HG03139 (cell line): ENCODE measurements at regions not wholly inside any gene's neighbourhood (a gene's known extent, or its start where the extent isn't known, plus 50 kb on each side); places are given as distances from the start of the nearest gene placed in this dataset.
"Not testable (repeated sequence)": the region's sequence is repeated elsewhere in the genome, so short reads cannot be mapped to it uniquely, and the experiment has no call there.

Experiments used
- ATAC-seq: cut with Tn5 transposase; IDR thresholded peaks from one replicate; pipeline ENCODE4 v1.9.1; 2021; ENCODE audit not compliant: unreplicated experiment

DNA sequence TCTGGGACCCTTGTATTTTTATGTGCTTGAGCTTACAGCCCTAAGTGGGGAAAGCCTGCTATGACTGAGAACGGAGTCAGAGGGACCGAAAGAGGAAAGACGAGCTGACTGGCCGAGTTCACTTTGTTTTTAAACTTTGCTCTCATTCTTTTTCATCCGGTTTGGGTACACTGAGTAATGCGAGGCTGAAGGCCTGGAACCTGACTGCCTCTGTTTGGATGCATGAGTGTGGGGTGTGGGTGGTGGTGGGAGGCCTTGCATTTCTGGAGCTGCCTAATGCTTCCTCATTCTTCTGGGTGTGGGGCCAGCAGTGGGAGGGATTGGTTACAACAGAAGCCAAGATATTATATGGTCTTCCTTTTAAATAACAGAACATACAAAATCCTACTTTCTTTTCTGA is 155.5 kb downstream of the BUB3 start:
- no peak for ATAC-seq

DNA sequence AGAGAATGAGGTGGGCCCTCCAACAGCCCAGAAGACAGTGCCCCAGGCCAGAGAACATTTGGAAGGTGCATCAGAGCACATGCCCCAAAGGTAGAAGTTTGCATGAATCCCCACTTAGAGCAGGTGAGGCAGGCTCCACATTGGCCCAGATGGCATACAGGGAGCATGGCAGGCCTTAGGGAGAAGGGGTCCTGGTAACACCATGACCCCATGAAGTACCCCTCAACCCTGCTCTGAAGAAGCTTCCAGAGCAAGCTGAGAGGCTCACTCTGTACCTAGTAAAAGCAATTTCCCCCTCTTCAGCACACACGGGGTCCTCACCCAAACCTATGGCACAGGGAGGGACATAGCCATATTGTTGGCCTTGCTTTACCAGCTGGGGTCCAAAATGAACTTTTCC is 162.6 kb downstream of the BUB3 start:
- no peak for ATAC-seq

DNA sequence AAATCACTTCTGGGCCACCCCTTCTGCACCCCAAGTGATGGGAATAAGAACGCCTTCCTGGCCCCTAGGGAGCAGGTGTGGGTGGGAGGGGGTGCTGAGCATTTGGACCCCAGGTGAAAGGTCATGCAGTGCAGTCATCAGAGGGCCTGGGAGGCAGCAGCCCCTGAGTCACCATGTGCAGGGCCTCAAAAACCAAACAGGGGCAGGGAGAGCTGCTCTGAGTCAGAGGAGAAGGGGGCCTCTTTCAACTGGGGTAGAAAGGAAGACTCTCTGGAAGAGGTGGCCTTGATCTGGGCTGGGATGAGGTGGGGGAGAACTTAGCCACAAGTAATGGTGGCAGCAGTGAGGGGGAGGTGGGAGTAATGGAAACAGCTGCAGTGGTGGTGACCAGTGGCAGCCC is 164.3 kb downstream of the BUB3 start:
- ATAC-seq: no peak

DNA sequence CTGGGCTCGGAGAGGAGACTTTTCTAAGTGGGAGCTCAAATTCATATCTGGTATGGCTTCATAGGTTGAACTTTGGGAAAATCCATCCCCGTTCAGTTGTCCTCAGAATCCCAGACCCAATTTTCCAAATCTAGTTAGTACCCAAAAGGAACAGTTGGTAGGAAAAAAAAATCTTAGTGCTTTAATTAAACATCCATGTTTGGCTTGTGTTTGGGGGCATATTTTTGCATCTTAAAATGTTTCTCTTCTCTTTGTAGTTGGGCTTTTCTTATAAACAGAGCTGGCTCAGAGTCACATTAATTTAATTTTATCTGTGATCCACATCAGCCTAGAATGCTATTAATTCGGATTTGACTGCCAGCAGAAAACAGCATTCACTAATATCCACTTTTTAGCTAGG is 165.9 kb downstream of the BUB3 start:
- no peak for ATAC-seq

DNA sequence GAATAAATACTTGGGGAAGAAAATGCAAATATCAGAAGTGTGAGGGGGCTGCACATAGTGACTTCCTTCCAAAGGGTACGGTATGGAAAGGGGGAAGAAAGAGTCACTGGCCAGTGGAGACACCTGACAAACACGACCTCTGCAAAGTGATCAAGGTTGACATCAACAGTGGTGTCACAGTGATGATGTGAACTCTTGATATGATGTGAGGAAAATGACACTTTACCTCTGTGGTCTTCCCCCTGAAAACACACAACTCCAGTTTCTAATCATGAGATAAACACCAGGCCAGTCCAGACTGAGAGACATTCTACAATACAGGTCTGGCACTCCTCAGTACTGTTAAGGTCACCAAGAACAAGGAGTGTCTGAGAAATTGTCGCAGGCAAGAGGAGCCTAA is 169.7 kb downstream of the BUB3 start:
- ATAC-seq: no peak

DNA sequence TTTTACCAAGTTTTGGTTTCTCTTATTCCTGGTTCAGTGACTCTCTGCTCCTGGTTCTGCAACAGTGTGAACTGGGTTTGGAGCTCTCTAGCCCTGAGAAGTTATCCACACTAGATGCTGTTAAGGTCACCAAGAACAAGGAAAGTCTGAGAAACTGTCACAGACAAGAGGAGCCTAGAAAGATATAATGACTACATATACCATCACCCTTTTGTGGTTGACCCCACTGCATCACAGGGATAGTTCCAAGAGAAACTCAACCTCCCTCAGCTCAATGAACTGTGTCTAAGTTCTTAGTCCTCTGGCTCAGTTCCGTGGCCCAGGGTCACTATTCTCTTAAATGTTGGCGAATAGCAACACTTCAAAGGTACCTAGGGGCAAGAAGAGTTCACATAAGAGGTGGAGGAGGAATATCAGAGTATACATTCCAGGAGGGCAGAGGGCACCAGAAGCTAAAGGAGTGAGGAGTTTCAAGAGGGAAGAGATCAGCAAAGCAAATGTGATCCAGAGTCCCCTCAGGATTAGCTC is 171.5 kb downstream of the BUB3 start:
- ATAC-seq: no peak

DNA sequence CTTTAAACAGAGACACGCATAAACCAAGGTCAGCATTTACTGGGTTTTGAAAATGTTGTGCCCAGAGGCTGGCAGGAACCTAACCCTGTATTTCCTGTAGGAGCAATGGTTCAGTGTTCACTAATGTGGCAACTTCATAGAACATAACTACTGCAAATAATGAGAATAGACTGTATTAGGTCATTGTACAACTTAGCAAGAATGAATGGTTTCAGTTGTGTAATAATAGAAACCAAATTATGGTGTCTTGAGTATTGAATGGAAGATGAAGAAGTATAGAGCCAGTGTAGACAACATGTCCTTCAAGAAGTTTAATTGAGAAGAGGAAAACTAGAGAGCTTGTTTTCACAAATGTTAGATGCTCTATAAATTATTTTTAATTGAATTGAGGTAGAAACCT is 172.5 kb downstream of the BUB3 start:
- no peak for ATAC-seq

DNA sequence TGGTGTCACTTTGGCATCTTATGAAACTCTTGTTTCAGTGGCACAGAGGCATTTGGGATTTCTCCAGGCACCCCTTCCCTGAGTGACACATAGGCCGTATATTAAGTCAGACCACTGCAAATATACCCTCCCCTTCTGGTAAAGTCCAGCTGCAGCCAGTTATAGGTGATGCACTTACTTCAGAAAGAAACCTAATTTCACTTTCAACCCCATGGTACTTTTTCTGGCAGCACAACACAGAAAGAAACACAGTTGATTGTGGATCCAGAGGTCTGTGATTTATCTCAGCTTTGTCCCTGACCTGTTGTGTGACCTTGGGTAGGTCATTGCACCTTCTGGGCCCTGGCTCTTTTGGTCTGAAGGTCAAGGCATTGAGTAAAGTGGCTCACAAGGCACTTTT is 173.2 kb downstream of the BUB3 start:
- peak; percentile 64 for ATAC-seq

DNA sequence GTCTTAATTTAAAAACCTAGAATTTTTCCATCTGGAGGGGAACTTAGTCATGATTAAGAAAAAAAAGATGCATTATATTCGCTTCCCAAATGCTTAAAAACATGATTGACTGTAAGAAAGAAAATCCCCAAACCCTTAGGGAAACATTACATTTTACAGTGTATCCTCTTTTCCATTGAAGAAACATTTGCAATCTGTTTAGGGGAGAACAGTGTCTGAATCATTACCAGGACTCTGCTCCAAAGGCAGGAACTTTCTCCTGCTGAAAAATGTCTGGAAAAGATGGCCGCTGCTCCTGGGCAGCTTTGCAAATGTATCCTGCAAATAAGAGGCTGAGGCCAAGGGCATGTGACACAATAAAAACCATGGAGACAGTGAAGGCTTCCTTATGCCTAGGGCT is 173.7 kb downstream of the BUB3 start:
- ATAC-seq: no peak

DNA sequence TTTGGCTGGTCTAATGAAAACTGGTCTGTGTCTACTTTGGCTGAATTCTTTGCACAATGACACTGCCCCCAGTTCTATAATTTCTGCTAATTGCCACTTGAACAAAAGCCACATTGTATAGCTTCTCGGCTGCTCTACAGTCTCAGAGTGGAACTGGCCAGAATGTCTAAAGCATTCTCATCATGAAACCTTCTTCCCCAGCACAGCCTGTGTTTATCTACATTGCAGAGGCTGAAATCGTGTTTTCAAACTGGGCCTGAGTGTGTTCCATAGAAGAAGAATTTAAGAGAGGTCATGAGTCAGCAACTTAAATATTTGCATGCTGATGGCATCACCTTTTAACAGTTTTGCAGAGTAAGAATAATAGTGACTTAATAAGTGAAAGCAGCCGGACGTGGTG is 177.2 kb downstream of the BUB3 start:
- no peak for ATAC-seq

DNA sequence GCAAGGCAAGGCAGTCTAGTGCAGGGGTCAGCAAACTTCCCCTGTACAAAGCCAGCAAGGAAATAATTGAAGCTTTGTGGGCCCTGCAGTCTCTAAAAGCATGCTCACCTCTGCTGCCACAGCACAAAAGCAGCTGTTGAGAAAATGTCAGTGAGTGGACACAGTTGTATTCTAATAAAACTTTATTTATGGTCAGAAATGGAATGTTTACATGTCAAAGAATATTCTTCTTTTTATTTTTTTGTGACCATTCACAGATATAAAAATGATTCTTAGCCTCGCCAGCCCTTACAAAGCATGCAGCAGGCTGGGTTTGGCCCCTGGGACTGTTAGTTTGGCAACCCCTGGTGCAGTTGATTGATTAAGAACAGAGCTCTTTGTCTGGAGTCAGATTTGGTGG is 192.4 kb downstream of the BUB3 start:
- ATAC-seq: no peak

DNA sequence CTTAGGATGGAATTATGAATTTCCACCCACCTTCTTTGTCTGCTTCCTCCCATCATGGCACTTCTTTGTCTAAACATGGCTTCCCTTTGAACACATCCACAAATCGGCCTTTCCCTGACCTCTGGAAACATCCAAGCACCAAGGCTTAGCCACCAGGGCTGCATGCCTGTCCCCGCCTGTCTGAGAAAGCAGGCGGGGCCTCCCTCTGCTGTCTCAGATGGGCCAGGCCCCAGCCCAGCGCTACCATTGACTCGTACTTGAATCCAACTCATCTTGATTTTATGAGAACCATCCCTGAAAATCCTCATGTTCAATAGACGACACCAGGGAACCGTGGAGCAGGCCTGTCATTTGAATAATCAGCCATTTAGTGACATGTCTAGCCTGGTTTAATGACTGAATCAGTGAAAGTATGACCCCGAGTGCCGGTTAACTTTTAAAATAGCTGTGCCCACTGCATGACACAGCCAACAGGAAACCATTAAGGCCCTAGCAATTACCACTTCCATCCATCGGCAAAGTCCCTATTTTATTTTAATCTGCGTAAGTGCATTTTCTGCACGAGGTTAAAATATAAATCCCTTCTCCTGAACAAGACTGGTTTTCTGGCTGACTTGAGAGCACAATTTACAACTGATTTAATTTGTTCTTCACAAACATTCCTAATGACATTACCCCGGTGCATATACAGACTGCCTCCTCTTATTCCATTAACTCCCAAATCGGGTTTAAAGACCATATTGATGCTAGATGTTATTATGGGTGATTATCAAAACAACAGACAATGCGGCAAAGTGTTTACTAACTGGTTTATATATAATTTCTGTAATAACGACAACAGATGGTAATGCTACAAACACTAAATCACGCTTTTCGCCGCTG is 194.7 kb downstream of the BUB3 start:
- ATAC-seq: no peak

DNA sequence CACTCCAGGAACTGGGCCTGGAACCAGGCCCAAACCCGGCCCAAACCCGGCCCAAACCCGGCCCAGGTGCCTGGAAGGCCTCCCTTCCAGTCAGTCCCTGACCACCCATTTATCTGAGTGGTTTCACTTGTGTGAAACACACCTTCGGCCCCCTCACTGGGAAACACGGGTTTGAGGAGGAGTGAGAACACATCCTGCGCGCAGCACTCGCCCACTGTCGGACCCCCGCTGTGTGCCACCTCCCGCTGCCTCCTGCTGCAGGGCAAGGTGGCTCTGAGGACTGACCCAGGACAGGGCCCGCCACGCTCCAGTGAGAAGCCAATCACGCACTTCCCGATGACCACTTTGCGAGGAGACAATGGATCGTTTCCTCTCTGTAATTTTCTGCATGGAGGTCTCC is 197.5 kb downstream of the BUB3 start:
- no peak for ATAC-seq

DNA sequence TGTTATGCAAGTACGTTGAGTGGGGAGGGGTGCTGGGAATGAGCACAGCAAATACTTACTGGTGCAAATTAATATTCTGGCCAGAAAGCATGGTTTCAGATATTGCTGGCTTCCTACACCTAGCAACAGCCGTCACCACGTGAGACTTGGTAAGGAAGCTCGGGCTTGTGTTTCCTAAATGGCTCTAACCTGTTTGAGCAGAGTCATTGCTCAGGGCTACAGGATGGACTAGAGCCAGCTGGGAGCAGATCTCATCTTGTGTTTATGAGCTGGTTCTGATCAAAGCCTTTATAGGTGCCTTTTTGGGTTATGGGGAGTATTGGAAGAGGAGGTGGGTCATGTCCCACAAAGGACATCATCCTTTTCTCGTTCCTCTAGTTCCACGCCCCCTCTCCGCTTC is 200.3 kb downstream of the BUB3 start:
- ATAC-seq: no peak

DNA sequence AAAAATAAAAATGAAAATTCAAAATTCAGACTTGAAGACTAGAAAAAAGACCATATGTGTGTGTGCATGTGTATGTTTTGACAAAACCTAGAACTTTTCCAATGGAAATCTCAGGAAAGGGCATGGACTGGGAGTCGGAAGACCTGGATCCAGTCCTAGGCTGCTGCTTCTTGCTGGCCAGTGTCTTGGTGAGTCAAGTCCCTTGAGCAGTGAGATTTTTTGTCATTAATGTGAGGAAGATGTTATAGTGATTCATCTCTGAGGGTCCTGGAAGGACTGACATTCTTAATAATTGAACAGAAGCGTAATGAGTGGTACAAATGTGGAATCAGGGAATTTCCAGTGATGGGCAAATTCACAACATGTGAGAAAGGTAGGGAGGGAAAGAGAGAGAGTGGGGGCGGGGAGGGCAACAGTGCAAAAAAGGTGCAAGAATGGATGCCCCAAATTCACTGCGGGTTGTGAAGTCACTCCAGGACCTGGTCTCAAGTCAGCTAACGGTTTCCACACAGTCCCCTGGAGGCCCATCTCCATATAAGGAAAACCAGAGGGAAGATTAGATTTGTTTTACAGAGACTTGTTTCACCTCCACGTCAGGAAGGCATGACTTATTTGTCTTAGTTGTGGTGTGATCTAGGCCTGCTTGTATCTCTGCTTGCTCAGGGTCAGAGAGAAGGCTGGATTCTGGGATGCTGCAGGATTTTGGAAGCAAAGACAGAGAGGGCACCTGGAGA is 201.7 kb downstream of the BUB3 start:
- no peak for ATAC-seq

DNA sequence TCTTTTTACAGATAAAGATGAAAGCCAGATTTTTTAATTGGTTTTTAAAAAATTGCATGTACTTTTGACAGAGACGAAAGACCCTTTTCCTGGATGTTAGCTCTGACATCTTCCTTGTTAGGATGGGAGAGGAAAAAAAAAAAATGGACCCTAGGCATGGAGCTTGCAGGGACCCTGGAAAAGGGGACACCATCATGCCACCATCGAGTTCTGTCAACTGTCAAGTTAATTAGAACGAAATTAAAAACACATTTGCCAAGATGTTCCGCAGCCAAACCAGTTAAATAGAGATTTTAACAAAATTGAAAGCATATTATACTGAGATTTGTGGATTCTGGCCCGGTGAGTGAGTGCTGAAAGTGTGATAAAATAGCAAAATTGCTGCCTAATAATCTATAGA is 202.6 kb downstream of the BUB3 start:
- ATAC-seq: no peak

DNA sequence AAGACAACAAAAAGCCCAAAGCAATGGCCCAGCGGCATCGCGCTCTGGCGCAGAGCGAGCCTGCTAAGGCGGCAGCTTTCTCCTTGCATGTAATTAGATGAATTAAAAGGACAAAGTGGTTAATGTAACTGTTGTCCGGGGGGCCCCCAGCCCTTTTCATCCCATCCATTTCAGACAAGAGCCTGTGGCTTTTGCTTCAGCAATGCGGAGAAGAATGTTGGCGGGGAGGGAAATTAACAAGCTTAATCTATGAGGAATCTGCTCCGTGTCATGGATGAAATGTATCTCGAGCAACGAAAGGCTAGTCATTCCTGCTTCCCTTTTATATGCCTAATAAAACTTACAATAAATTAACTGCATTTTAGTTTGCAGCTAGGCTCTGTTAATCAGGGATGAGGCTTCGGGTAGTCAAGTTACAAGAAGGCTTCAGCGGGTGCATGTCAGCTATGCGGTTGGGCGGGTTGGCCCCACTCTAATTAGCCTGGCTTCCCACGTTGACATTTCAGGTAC is 203.3 kb downstream of the BUB3 start:
- no peak for ATAC-seq

DNA sequence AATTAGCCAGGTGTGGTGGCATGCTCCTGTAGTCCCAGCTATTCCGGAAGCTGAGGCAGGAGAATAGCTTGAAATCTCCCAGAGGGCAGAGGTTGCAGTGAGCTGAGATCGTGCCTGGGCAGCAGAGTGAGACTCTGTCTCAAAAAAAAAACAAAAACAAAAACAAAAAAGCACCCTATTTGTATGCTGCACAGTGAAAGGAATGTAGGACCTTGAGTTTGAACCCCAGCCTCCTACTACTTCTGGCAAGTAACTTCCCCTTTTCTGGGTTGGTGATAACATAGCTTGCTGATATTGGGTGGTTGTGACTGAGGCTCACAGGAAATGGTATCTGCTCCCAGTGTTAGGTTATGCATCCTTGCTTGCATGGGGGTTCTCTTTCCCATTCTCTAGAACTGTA is 205.3 kb downstream of the BUB3 start:
- no peak for ATAC-seq

DNA sequence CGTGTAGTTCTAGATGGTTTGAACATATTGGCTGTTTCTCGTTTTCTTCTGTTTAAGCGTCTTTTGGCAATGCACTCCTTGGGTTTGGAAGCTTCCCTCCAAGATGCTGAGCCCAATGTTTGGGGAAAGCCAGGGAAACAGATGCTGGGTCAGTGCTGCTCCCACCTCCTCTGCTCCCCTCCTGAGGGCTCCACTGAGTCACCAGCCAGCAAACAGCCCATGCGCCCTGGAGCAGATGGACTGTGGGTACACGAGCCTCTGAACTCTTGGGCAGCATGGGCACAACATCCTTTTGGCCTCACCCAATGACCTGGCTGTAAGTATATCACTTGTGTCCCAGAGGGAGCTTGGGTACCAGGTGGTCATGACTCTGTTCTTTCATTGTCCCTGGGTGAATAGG is 207.6 kb downstream of the BUB3 start:
- ATAC-seq: no peak

DNA sequence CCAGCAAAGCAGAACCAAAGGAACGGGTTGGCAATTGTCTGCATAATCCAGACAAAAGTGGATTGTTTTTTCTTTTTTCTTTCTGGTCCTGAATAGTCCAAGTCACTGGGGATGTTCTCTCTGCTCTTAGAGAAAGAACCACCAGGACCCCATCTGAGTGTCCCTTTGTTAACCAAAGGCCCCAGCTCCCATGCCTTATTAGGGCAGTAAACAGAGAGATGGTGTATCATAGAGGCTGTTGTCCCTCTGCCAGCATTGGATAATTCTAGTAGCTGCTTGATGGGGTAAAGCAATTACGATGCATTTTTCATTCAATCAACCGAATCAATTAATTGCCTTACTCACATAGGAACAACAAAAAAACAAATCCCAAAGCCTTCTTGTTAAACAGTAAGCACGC is 213.0 kb downstream of the BUB3 start:
- no peak for ATAC-seq

DNA sequence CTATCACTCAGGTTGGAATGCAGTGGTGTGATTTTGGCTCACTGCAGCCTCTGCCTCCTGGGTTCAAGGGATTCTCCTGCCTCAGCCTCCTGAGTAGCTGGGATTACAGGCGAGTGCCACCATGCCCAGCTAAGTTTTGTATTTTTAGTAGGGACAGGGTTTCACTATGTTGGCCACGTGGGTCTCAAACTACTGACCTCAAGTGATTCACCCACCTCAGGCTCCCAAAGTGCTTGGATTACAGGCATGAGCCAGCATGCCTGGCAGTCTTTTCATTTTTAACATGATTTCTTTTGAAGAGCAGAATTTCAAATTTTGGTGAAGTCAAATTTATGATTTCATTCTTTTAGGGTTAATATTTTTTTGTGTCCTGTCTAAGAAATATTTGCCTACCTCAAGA is 217.4 kb downstream of the BUB3 start:
- ATAC-seq: not testable (repeated sequence)

DNA sequence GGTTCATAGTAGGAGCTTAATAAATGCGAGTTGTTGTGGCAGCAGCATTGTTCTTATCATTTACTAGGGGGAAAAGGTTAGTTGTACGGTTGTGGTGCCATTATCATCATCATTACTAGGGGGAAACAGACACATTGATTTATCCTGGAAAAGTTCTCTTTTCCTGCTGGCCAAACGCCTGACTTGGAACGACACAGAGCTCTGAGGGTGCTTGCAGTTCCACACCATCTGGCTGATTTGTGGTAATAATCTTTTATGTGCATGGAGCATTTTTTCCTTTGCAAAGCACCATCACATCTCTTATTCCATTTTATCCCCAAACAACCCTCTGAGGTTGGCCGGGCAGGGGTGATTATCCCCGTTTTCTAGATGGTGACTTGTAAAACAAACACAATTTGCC is 219.4 kb downstream of the BUB3 start:
- no peak for ATAC-seq
